ENCODE measurements at regions not wholly inside any gene's neighbourhood (a gene's known extent, or its start where the extent isn't known, plus 50 kb on each side); places are given as distances from the start of the nearest gene placed in this dataset.

DNA sequence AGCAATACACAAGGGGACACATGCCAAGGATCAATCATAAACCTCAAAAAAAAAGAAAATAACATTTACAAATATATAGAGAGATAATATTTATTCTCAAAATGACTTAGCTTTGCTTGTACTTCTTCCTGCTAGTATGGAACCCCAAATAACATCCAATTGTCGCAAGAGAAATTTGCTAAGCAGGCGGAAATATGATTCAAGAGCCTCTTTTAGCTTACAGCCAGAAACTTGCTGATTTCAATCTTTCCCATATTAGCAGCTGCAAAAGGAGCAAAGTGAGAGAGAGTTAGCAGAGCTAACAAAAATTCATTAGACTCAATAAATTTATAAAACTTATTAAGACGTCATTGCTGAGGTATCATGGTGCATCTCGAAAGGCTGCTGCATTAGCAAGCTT lies 294.9 kb downstream of the FSIP2 start:
- TF ChIP-seq, protein P1, sequence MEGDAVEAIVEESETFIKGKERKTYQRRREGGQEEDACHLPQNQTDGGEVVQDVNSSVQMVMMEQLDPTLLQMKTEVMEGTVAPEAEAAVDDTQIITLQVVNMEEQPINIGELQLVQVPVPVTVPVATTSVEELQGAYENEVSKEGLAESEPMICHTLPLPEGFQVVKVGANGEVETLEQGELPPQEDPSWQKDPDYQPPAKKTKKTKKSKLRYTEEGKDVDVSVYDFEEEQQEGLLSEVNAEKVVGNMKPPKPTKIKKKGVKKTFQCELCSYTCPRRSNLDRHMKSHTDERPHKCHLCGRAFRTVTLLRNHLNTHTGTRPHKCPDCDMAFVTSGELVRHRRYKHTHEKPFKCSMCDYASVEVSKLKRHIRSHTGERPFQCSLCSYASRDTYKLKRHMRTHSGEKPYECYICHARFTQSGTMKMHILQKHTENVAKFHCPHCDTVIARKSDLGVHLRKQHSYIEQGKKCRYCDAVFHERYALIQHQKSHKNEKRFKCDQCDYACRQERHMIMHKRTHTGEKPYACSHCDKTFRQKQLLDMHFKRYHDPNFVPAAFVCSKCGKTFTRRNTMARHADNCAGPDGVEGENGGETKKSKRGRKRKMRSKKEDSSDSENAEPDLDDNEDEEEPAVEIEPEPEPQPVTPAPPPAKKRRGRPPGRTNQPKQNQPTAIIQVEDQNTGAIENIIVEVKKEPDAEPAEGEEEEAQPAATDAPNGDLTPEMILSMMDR (IDR thresholded peaks at IDR 0.05): no peak
- TF ChIP-seq POLR2A (IDR thresholded peaks at IDR 0.05): no peak

Measured in body of pancreas (tissue), 4 donors.